HAP-1 (cell line): ENCODE measurements at regions not wholly inside any gene's neighbourhood (a gene's known extent, or its start where the extent isn't known, plus 50 kb on each side); places are given as distances from the start of the nearest gene placed in this dataset.
A peak's percentile ranks its signal among the peaks of the same experiment; 100 is the strongest.
"Not testable (repeated sequence)": the region's sequence is repeated elsewhere in the genome, so short reads cannot be mapped to it uniquely, and the experiment has no call there.

Source experiments
- DNase-seq, 2 experiments: peaks; one replicate each; pipeline ENCODE4 v3.0.0-alpha.2; 2016 to 2020; ENCODE audit warnings: low spot score in 2 of 2
- H3K27me3 ChIP-seq: fragments of 250-450 bp; sonication (Bioruptor Pico); 2 replicates; pipeline ENCODE4 v1.5.1; 2020; ENCODE audit warnings: low read depth, mild to moderate bottlenecking, moderate library complexity
- H3K36me3 ChIP-seq: fragments of 250-450 bp; sonication (Bioruptor Pico); replicated peaks from 2 replicates; pipeline ENCODE4 v1.5.1; 2020; ENCODE audit warnings: mild to moderate bottlenecking
- H3K4me1 ChIP-seq: fragments of 250-450 bp; sonication (Bioruptor Pico); 2 replicates; pipeline ENCODE4 v1.5.1; 2020; ENCODE audit warnings: mild to moderate bottlenecking
- H3K4me3 ChIP-seq: fragments of 250-450 bp; sonication (Bioruptor Pico); 2 replicates; pipeline ENCODE4 v1.5.1; 2020; ENCODE audit warnings: mild to moderate bottlenecking, moderate library complexity
- H3K9me3 ChIP-seq: fragments of 250-450 bp; sonication (Bioruptor Pico); 2 replicates; pipeline ENCODE4 v1.5.1; 2020; ENCODE audit warnings: mild to moderate bottlenecking, moderate library complexity
- in situ Hi-C: fragments of 300-500 bp; cut with MboI; formaldehyde crosslinking; loops from 3 replicates; pipeline ENCODE4 v1.14.3; 2020; ENCODE audit warnings: low sequenced_read_pairs, inconsistent platforms, mixed read lengths

- Histone ChIP-seq H3K4me3 (no peak overlapping the region), H3K4me1 (no peaks in the 10 kb centered on the region), H3K9me3 (no peaks in the 10 kb centered on the region), H3K36me3 (no peaks in the 10 kb centered on the region), H3K27me3 (no peaks in the 10 kb centered on the region)
- DNase-seq, result no peak
- in situ Hi-C loops, result no loop called here
These were observed 64.0 kb downstream of the EBNA1BP2 start for GRCh38 chr1:43108080-43108479.

GRCh38 chr1:43107664-43108063, 64.4 kb downstream of the EBNA1BP2 start:
- no peak for DNase-seq
- no peak overlapping the region for H3K4me3 ChIP-seq
- no peaks in the 10 kb centered on the region for H3K4me1 ChIP-seq
- H3K36me3 ChIP-seq, result no peaks in the 10 kb centered on the region
- in situ Hi-C loops, result no loop called here
- H3K27me3 ChIP-seq, result no peaks in the 10 kb centered on the region
- no peaks in the 10 kb centered on the region for H3K9me3 ChIP-seq

DNA sequence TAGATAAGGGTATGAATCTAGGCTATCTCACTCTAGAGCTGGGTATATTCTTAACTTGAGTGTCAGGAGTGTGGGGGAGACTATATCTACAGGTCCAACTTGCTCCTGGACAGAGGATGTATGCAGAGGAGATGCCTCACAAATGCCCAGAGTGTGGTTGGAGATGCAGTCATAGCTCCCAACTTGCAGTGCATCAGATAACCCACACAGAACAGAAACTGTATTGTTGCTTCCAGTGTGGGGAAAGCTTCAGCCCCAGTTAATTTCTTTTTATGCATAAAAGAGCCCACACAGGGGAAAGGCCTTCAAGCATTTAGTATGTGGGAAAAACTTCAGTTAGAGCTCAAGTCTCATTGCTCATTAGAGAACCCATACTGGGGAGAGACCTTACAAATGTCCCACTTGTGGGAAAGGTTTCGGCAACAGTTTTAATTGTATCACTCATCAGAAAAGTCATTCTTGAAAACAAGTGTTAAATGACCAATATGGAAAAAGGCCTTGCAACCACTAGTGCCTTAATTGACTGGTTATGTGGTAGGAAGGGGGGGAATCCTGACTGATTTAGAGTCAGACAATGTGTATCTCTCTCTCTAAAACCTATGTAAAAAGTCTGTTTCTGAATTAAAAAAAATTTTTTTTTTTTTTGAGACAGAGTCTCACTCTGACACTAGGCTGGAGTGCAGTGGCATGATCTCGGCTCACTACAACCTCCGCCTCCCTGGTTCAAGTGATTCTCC, 67.9 kb downstream of the EBNA1BP2 start:
- Histone ChIP-seq H3K27me3 (no peaks in the 10 kb centered on the region), H3K4me1 (no peaks in the 10 kb centered on the region), H3K9me3 (no peaks in the 10 kb centered on the region), H3K36me3 (no peaks in the 10 kb centered on the region), H3K4me3 (no peak overlapping the region)
- in situ Hi-C loops, result no loop called here
- DNase-seq, result no peak

DNA sequence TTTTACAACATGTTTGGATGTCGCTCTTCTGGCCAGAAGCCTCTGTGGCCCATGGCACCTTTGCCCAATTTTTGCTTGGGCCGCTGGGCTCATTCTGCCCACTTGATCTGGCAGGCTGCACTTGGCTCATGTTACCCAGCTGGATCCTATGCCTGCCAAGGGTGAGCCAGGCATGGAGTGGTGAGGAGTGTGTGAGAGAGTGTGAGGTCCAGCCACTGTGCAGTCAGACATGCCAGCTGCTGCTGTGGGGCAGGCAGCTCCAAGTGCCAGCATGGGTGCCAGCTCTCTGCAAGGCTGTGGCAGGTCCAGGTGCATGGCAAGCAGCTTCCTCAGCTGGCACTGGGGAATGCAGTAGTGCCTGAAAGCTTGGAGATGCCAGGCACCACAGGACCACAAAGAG, 71.0 kb downstream of the EBNA1BP2 start:
- no peaks in the 10 kb centered on the region for H3K36me3 ChIP-seq
- no peaks in the 10 kb centered on the region for H3K9me3 ChIP-seq
- in situ Hi-C loops, result no loop called here
- no peak overlapping the region for H3K4me3 ChIP-seq
- H3K27me3 ChIP-seq, result no peaks in the 10 kb centered on the region
- DNase-seq, result no peak
- 0 out of 2 replicates have a peak, but pooled peaks cover 3% of the 10 kb centered on the region for H3K4me1 ChIP-seq

DNA sequence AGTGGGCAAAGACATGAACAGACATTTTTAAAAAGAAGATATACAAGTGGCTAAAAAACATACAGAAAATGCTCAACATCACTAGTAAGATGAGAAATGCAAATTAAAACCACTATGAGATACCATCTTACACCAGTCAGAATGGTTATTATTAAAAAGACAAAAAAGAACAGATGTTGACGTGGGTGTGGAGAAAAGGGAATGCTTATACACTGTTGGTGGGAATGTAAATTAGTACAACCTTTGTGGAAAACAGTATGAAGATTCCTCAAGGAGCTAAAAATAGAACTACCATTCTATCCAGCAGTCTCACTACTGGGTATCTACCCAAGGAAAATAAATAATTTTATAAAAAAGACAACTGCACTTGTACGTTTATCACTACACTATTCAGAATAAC, 73.9 kb downstream of the EBNA1BP2 start:
- Histone ChIP-seq H3K4me3 (no peak overlapping the region), H3K9me3 (no peaks in the 10 kb centered on the region), H3K27me3 (no peaks in the 10 kb centered on the region), H3K4me1 (0 out of 2 replicates have a peak, but pooled peaks cover 3% of the 10 kb centered on the region), H3K36me3 (no peaks in the 10 kb centered on the region)
- DNase-seq, result no peak
- in situ Hi-C loops, result no loop called here

GRCh38 chr1:43096528-43096927, 75.6 kb downstream of the EBNA1BP2 start:
- H3K4me1 ChIP-seq, in situ Hi-C loops, DNase-seq, H3K4me3 ChIP-seq, H3K36me3 ChIP-seq, H3K27me3 ChIP-seq, H3K9me3 ChIP-seq: not testable (repeated sequence)

DNA sequence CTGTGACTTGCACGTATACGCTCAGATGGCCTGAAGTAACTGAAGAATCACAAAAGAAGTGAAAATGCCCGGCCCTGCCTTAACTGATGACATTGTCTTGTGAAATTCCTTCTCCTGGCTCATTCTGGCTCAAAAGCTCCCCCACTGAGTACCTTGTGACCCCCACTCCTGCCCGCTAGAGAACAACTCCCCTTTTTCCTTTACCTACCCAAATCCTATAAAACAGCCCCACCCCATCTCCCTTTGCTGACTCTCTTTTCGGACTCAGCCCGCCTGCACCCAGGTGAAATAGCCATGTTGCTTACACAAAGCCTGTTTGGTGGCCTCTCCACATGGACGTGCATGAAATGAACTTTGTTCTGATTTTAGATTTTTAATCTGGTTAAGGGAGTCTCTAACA, 81.3 kb downstream of the EBNA1BP2 start:
- H3K36me3 ChIP-seq, H3K27me3 ChIP-seq, H3K9me3 ChIP-seq, DNase-seq, H3K4me3 ChIP-seq, in situ Hi-C loops: not testable (repeated sequence)
- H3K4me1 ChIP-seq, result peaks cover 16% of the 10 kb centered on the region

GRCh38 chr1:43090157-43090556, 81.9 kb downstream of the EBNA1BP2 start:
- peaks cover 16% of the 10 kb centered on the region for H3K4me1 ChIP-seq
- H3K27me3 ChIP-seq, H3K9me3 ChIP-seq, in situ Hi-C loops, H3K4me3 ChIP-seq, H3K36me3 ChIP-seq, DNase-seq: not testable (repeated sequence)

- no peak overlapping the region for H3K4me3 ChIP-seq
- H3K4me1 ChIP-seq, result peaks cover 10% of the 10 kb centered on the region
- in situ Hi-C loops, result no loop called here
- DNase-seq, result no peak
- no peaks in the 10 kb centered on the region for H3K27me3 ChIP-seq
- H3K9me3 ChIP-seq, result no peaks in the 10 kb centered on the region
- H3K36me3 ChIP-seq, result no peaks in the 10 kb centered on the region
These were observed 88.7 kb downstream of the EBNA1BP2 start for GRCh38 chr1:43083375-43083891.

- H3K9me3 ChIP-seq, result no peaks in the 10 kb centered on the region
- in situ Hi-C loops, result no loop called here
- no peaks in the 10 kb centered on the region for H3K36me3 ChIP-seq
- peaks cover 10% of the 10 kb centered on the region for H3K4me1 ChIP-seq
- no peaks in the 10 kb centered on the region for H3K27me3 ChIP-seq
- H3K4me3 ChIP-seq, result no peak overlapping the region
- peak; percentile 59 to 81 for DNase-seq
These were observed 89.3 kb downstream of the EBNA1BP2 start for GRCh38 chr1:43082740-43083139.

DNA sequence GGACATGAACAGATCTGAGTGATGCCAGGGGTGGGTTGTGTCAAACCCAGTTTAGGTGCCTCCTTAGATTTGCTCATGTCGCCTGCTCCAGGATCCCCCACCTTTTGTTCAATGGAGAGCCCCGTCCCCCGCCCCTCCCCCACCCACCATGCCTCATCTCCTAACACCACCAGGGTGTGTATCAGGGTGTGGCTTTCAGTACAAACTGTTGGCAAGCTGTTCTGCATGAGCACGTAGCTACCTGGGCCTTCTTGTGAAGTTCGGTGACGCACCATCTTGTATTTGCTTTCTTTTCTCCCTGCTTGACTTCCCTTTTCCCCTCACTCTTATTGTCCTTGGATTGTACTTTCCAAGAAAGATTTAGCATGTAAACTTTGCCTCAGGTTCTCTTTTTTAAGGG, 94.8 kb downstream of the EBNA1BP2 start:
- no peak overlapping the region for H3K4me3 ChIP-seq
- H3K9me3 ChIP-seq, result no peaks in the 10 kb centered on the region
- in situ Hi-C loops, result no loop called here
- H3K36me3 ChIP-seq, result no peaks in the 10 kb centered on the region
- DNase-seq, result no peak
- no peaks in the 10 kb centered on the region for H3K27me3 ChIP-seq
- H3K4me1 ChIP-seq, result peaks cover 1% of the 10 kb centered on the region

DNA sequence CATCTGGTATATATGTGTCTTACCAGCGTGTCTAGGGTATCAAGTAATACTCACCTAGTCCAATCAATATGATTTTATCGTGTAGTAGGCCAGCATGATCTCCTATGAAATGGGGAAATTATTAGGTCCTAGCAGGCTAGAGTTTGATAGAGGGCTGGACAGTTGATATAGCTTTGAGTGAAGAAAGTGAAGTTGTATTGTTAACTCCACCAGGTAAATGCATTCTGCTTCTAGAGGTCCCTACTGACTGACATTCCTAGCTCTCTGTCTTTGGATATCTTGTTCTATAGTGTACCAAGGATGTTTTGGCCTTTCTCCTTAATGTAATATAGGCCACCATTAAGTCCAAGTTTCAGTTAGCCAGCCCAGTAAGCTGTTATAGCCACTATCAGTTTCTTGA, 97.4 kb downstream of the EBNA1BP2 start:
- no peak overlapping the region for H3K4me3 ChIP-seq
- H3K36me3 ChIP-seq, result no peaks in the 10 kb centered on the region
- DNase-seq, result no peak
- in situ Hi-C loops, result loop anchor here (25.0 kb wide), 1 partner anchor 487 kb away; no protein-coding TSS in a partner anchor
- H3K4me1 ChIP-seq, result no peaks in the 10 kb centered on the region
- H3K9me3 ChIP-seq, result no peaks in the 10 kb centered on the region
- no peaks in the 10 kb centered on the region for H3K27me3 ChIP-seq

DNA sequence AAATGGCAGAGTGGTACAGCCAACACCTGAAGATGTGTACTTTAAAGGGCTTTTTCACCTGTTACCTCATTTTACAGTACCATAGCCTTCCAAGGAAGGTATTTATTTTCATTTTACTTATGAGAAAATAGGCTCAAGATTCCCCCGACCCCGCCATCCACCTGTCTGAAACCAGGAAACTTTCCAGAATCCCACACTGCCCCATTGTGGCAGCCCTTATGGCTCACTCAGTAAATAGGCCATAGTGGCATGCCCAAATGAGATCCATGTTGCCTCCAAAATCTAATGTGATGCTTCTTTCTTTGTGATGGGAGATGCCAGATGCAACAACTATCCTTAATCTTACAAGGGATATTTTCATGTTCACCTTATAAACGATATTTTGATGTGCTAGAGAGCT, 97.8 kb downstream of the EBNA1BP2 start:
- Histone ChIP-seq H3K9me3 (no peaks in the 10 kb centered on the region), H3K36me3 (no peaks in the 10 kb centered on the region), H3K4me1 (no peaks in the 10 kb centered on the region), H3K4me3 (no peak overlapping the region), H3K27me3 (no peaks in the 10 kb centered on the region)
- in situ Hi-C loops, result loop anchor here (25.0 kb wide), 1 partner anchor 487 kb away; no protein-coding TSS in a partner anchor
- no peak for DNase-seq

DNA sequence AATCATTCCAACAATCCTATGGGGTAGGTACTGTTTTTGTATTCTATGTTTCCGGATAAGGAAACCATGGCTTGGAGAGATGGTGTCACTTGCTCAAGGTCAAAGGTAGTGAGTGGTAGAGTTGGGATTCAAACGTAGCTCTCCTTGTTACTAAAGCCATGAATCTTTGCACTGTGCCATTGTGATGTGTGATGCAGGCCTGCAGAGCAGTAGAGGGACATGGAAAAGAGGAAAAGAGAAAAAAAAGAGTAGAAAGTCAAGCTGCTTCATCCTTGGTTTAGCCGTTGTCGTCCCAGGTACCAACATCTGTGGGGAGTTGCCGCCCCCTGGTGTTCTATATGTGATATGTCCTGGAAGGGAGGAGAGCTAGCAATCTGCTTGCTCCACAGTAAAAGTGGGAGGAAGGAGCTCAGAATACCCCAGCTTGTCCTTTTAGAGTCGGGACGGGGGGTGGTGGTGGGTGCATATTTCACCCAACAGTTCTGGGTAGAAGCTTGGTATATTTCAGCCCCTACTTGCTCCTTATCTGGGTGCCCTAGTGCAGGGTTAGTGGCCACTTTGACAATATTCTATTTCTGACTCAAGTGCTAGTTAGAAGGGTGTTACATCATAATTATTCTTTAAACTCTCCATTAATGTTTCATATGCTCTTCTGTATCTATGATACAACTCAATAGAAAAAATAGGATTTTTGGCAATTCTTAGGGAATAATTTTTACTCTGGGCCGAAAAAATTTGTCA, 98.4 kb downstream of the EBNA1BP2 start:
- no peaks in the 10 kb centered on the region for H3K36me3 ChIP-seq
- peak; percentile 76 to 81 for DNase-seq
- in situ Hi-C loops, result loop anchor here (25.0 kb wide), 1 partner anchor 486 kb away; no protein-coding TSS in a partner anchor
- no peaks in the 10 kb centered on the region for H3K27me3 ChIP-seq
- no peaks in the 10 kb centered on the region for H3K9me3 ChIP-seq
- no peaks in the 10 kb centered on the region for H3K4me1 ChIP-seq
- no peak overlapping the region for H3K4me3 ChIP-seq
